Vagina (tissue), 2 donors: ENCODE measurements at regions not wholly inside any gene's neighbourhood (a gene's known extent, or its start where the extent isn't known, plus 50 kb on each side); places are given as distances from the start of the nearest gene placed in this dataset.

Experiments
- DNase-seq, 2 donors: peaks; one replicate each; pipeline ENCODE4 v3.0.0-alpha.2; 2017; ENCODE audit errors: extremely low spot score in 2 of 2
- H3K27ac ChIP-seq: fragments of 200-600 bp; sonication (generic); one replicate; pipeline ENCODE4 v1.5.1; 2019
- H3K27me3 ChIP-seq: fragments of 200-600 bp; sonication (generic); one replicate; pipeline ENCODE4 v1.5.1; 2019
- H3K36me3 ChIP-seq, 2 donors: fragments of 200-600 bp; sonication (generic); one replicate each; pipeline ENCODE4 v1.5.1; 2017 to 2019
- H3K4me1 ChIP-seq: fragments of 200-600 bp; sonication (generic); one replicate; pipeline ENCODE4 v1.5.1; 2019
- H3K4me3 ChIP-seq, 2 donors: fragments of 200-600 bp; sonication (generic); 1 replicate in 1 of 2; 2 replicates in 1 of 2; pipeline ENCODE4 v1.5.1; 2016 to 2019
- H3K9me3 ChIP-seq: fragments of 200-600 bp; sonication (generic); one replicate; pipeline ENCODE4 v1.5.1; 2019
- CTCF ChIP-seq, 3 experiments: fragments of 450-650 bp in 2 of 3; fragments of 200-600 bp in 1 of 3; sonication (generic) in 1 of 3; IDR thresholded peaks; one replicate each; pipeline ENCODE4 v1.5.1; 2017 to 2019; ENCODE audit warnings: antibody characterized with exemption in 3 of 3, mild to moderate bottlenecking in 2 of 3, moderate library complexity in 2 of 3
- POLR2A ChIP-seq, 2 donors: fragments of 450-650 bp; IDR thresholded peaks; one replicate each; pipeline ENCODE4 v1.6.1; 2017; ENCODE audit warnings: antibody characterized with exemption in 2 of 2, mild to moderate bottlenecking in 2 of 2, moderate library complexity in 2 of 2
- POLR2AphosphoS5 ChIP-seq, 2 donors: sonication (generic); formaldehyde crosslinking; IDR thresholded peaks; one replicate each; pipeline ENCODE4 v1.9.0; 2017; ENCODE audit warnings: antibody characterized with exemption in 2 of 2, mild to moderate bottlenecking in 2 of 2, low read depth in 1 of 2; ENCODE audit not compliant: insufficient read depth in 1 of 2
- intact Hi-C: fragments of 100-400 bp; cut with DNase I; formaldehyde crosslinking; loops from one replicate; pipeline ENCODE4 v1.15.1; 2023

- intact Hi-C loops = no loop called here
- no peaks in the 10 kb centered on the region for H3K27me3 ChIP-seq
- no peak for DNase-seq
- no peak overlapping the region for H3K4me3 ChIP-seq
- no peaks in the 10 kb centered on the region for H3K9me3 ChIP-seq
- H3K4me1 ChIP-seq = no peaks in the 10 kb centered on the region
- no peaks in the 10 kb centered on the region for H3K36me3 ChIP-seq
- no peak overlapping the region for H3K27ac ChIP-seq
- TF ChIP-seq CTCF (IDR thresholded peaks at IDR 0.05) = no peak
- no peak for TF ChIP-seq POLR2AphosphoS5 (IDR thresholded peaks at IDR 0.05; ENCODE audit: insufficient read depth in 1 of 2, low read depth in 1 of 2)
- TF ChIP-seq POLR2A (IDR thresholded peaks at IDR 0.05) = no peak
These were observed 340.1 kb upstream of the ROBO2 start for GRCh38 chr3:76699846-76700245.

- intact Hi-C loops = no loop called here
- Histone ChIP-seq H3K4me3 (no peak overlapping the region), H3K36me3 (no peaks in the 10 kb centered on the region), H3K27ac (no peak overlapping the region), H3K4me1 (no peaks in the 10 kb centered on the region), H3K9me3 (no peaks in the 10 kb centered on the region), H3K27me3 (no peaks in the 10 kb centered on the region)
- DNase-seq = no peak
- TF ChIP-seq CTCF (IDR thresholded peaks at IDR 0.05) = no peak
- TF ChIP-seq POLR2A (IDR thresholded peaks at IDR 0.05) = no peak
- TF ChIP-seq POLR2AphosphoS5 (IDR thresholded peaks at IDR 0.05; ENCODE audit: insufficient read depth in 1 of 2, low read depth in 1 of 2) = no peak
These were observed 339.6 kb upstream of the ROBO2 start for GRCh38 chr3:76700323-76700722.

GRCh38 chr3:76702676-76703075, 337.2 kb upstream of the ROBO2 start:
- no peaks in the 10 kb centered on the region for H3K27me3 ChIP-seq
- no peak overlapping the region for H3K27ac ChIP-seq
- H3K4me3 ChIP-seq = no peak overlapping the region
- TF ChIP-seq POLR2AphosphoS5 (IDR thresholded peaks at IDR 0.05; ENCODE audit: insufficient read depth in 1 of 2, low read depth in 1 of 2) (no peak), POLR2A (IDR thresholded peaks at IDR 0.05) (no peak), CTCF (IDR thresholded peaks at IDR 0.05) (no peak)
- no peaks in the 10 kb centered on the region for H3K4me1 ChIP-seq
- DNase-seq = no peak
- intact Hi-C loops = no loop called here
- no peaks in the 10 kb centered on the region for H3K9me3 ChIP-seq
- no peaks in the 10 kb centered on the region for H3K36me3 ChIP-seq

- Histone ChIP-seq H3K4me3 (no peak overlapping the region), H3K27ac (no peak overlapping the region), H3K27me3 (no peaks in the 10 kb centered on the region), H3K9me3 (no peaks in the 10 kb centered on the region), H3K4me1 (no peaks in the 10 kb centered on the region), H3K36me3 (no peaks in the 10 kb centered on the region)
- intact Hi-C loops = no loop called here
- no peak for TF ChIP-seq CTCF (IDR thresholded peaks at IDR 0.05)
- no peak for TF ChIP-seq POLR2AphosphoS5 (IDR thresholded peaks at IDR 0.05; ENCODE audit: insufficient read depth in 1 of 2, low read depth in 1 of 2)
- TF ChIP-seq POLR2A (IDR thresholded peaks at IDR 0.05) = no peak
- no peak for DNase-seq
These were observed 324.5 kb upstream of the ROBO2 start for GRCh38 chr3:76715426-76715825.

- H3K9me3 ChIP-seq = no peaks in the 10 kb centered on the region
- H3K27me3 ChIP-seq = no peaks in the 10 kb centered on the region
- no peak overlapping the region for H3K4me3 ChIP-seq
- no peaks in the 10 kb centered on the region for H3K36me3 ChIP-seq
- TF ChIP-seq CTCF (IDR thresholded peaks at IDR 0.05) (no peak), POLR2A (IDR thresholded peaks at IDR 0.05) (no peak), POLR2AphosphoS5 (IDR thresholded peaks at IDR 0.05; ENCODE audit: insufficient read depth in 1 of 2, low read depth in 1 of 2) (no peak)
- intact Hi-C loops = no loop called here
- no peaks in the 10 kb centered on the region for H3K4me1 ChIP-seq
- no peak overlapping the region for H3K27ac ChIP-seq
- DNase-seq = no peak
These were observed 316.5 kb upstream of the ROBO2 start for GRCh38 chr3:76723366-76723765.
